ENCODE measurements at regions not wholly inside any gene's neighbourhood (a gene's known extent, or its start where the extent isn't known, plus 50 kb on each side); places are given as distances from the start of the nearest gene placed in this dataset.
"Not testable (repeated sequence)": the region's sequence is repeated elsewhere in the genome, so short reads cannot be mapped to it uniquely, and the experiment has no call there.

DNA sequence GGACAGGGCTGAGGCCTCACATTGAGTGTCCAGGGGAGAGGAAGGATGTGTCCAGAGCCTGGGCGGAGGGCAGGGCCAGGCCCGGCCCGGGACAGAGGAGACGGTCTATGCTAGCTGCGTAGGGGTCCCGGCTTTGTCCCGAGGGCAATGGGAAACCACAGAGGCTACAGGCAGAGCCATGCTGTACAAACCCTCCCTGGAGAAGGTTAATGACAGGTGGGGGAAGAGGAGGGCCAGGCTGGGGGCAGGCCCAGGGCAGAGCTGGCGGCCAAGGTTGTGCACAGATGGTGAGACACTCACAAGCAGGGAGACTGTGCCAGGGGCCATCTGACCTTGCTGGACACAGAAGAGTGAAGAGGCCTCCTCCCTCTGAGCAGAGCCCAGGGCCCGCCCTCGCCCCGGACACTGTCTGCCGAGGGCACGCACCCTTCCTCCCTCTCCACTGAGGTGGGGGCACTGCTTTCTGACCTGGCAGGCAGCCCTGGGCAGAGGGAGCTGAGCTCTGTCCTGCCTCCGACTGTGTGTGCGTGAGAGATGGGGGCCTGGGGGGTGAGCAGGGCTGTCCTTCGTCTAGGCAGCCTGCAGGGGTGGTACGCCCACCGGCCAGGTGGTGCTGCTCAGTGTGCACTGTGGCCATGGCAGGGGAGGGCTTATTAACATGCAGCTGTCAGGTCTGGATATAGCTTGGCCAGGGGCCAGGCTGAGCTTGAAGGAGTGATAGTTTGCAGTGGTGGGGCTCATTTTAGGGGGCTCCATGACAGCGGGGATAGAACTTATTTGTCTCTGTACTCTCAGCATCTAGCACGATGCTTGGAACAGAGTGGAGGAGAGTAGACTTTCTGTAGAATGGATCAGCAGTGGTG is 75.7 kb upstream of the LRPAP1 start:
- H3K27me3 ChIP-seq (ENCODE audit: control insufficient read depth, insufficient read depth, low read length): no peaks in the 10 kb centered on the region
- peak; percentile 39 for DNase-seq
- H3K4me3 ChIP-seq (ENCODE audit: insufficient read depth, low read depth, low read length): no peak overlapping the region
- no peaks in the 10 kb centered on the region for H3K36me3 ChIP-seq (replicated peaks; ENCODE audit: control insufficient read depth, insufficient read depth, low read length)

DNA sequence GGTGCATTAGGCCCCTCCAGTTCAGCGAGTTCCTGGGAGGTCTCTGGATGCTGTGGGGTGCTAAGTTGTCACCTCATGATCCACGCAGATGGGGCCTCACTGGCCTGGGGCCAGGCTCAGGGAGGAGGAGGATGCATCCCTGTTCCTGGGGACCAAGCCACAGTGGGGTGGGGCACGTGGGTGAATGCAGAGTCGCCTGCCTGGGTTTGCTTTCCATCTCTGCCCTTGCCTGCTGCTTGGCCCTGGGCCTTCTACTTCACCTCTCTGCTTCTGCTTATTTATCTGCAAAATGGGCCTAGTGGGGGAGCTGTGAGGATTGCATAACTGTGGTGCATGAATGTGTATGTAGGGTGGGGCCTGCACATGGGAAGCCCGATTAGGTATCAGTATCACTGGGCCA is 74.6 kb upstream of the LRPAP1 start:
- not testable (repeated sequence) for H3K36me3 ChIP-seq (replicated peaks; ENCODE audit: control insufficient read depth, insufficient read depth, low read length); DNase-seq; H3K27me3 ChIP-seq (ENCODE audit: control insufficient read depth, insufficient read depth, low read length); H3K4me3 ChIP-seq (ENCODE audit: insufficient read depth, low read depth, low read length)

DNA sequence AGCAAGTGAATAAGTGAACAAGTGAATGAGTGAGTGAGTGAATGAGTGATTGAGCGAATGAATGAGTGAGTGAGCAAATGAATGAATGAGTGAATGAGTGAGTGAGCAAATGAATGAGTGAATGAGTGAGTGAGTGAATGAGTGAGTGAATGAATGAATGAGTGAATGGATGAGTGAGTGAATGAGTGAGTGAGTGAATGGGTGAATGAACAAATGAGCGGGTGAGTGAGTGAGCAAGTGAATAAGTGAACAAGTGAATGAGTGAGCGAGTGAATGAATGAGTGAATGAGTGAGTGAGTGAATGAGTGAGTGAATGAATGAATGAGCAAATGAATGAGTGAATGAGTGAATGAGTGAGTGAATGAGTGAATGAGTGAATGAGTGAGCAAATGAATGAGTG is 74.0 kb upstream of the LRPAP1 start:
- not testable (repeated sequence) for H3K4me3 ChIP-seq (ENCODE audit: insufficient read depth, low read depth, low read length); DNase-seq; H3K27me3 ChIP-seq (ENCODE audit: control insufficient read depth, insufficient read depth, low read length); H3K36me3 ChIP-seq (replicated peaks; ENCODE audit: control insufficient read depth, insufficient read depth, low read length)

DNA sequence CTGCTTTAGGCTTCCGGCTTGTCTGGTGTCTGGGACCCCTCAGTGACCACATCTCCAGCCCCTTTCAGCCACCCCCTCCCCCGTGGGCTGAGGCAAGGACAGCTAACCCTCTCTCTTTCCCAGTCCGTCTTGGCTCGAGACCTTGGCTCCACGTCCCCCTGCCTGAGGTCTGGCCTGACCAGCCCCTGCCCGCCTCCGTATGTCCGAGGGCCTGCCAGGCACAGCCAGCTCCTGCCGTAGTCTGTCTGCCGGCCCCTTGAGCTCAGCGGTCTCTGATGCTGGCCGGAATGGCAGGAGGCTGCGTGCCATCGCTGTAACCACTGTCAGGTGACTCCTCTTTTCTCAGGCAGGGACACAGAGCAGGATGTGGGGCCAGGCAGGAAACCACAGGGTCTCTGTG is 73.3 kb upstream of the LRPAP1 start:
- no peak overlapping the region for H3K4me3 ChIP-seq (ENCODE audit: insufficient read depth, low read depth, low read length)
- H3K27me3 ChIP-seq (ENCODE audit: control insufficient read depth, insufficient read depth, low read length): no peaks in the 10 kb centered on the region
- DNase-seq: peak; percentile 19
- H3K36me3 ChIP-seq (replicated peaks; ENCODE audit: control insufficient read depth, insufficient read depth, low read length): no peaks in the 10 kb centered on the region

DNA sequence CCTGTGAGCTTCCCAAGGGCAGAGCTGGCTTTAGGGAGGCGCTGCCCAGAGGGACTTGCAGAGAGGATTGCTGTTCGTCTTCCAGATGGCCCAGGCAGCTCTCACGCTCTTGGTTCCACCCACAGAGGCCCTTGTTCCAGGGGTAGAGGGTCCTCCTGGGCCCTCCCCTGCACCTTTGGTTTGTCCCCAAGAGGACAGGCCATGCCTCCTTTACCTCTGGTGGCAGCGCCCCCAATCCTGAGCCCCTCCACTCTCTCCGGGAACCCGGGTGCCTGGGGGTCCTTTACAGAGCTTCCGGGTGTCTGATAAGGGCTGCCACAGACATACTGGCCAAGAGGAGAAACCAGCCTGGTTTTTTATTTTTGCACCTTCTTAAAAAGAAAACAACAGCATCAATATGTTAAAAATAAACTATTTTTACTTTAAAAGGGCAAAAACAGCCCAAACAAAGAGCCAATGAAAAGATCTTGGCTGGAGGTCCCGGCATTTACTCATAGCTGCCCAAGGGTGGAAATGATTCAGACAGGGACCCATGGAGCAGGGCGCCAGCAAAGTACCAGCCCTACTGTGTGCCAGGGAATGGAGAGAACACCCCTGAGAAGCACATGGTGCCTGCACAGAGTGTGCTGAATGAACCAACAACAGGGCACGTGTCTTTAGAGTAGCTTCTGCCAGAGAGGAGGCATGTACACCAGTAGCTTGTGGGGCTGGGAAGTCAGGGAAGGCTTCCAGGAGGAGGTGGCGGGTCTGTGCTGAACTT is 70.8 kb upstream of the LRPAP1 start:
- not testable (repeated sequence) for H3K4me3 ChIP-seq (ENCODE audit: insufficient read depth, low read depth, low read length); H3K27me3 ChIP-seq (ENCODE audit: control insufficient read depth, insufficient read depth, low read length); DNase-seq; H3K36me3 ChIP-seq (replicated peaks; ENCODE audit: control insufficient read depth, insufficient read depth, low read length)

DNA sequence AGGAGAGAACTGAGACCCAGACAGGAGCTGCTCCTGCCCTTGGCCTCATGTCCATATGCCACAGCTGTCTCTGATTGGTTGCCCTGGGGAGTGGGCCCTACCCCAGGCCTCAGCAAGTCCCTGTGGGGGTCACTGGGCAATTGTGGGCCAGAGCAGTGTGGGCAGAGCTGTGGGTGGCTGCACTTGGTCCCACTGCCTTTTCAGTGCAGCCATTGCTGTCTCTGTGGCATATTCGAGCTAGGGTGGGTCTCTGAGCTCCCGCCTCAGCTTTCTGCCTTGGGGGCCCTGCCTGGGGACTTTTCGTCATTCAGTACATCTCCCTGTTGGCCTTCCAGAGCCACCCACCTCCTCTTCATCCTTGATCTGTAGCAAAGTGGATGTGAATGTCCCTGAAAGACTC is 69.8 kb upstream of the LRPAP1 start:
- H3K27me3 ChIP-seq (ENCODE audit: control insufficient read depth, insufficient read depth, low read length): no peaks in the 10 kb centered on the region

DNA sequence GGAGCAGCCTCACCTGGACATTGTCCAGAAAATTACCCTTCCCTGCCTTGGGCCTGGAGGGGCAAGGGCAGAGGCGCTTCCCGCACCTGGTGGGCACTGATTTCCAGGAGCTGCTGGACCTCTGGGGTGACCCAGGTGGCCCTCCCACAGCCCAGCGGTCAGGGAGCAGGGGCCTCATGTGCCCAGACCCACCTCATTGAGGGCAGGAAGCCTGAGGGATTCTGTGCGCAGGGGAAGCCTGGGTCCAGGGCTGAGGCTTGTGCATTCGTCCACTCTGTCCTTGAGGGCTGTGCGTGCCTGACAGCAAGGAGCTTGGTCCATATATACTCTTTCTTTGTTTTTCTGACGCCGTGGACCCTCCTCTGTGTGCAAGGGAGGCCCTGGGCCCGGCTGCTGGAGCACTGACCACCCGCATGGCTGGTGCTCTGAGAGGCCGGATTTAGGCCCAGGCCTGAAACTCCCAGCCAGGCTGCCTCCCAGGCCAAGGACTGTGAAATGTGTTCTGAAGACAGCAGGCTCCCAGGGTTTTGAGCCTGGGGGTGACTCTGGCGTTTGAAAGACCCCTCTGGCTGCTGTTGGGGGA is 69.0 kb upstream of the LRPAP1 start:
- DNase-seq: peak; percentile 18
- H3K4me3 ChIP-seq (ENCODE audit: insufficient read depth, low read depth, low read length); H3K27me3 ChIP-seq (ENCODE audit: control insufficient read depth, insufficient read depth, low read length); H3K36me3 ChIP-seq (replicated peaks; ENCODE audit: control insufficient read depth, insufficient read depth, low read length): not testable (repeated sequence)

More for the DNA sequence above, 69.8 kb upstream of the LRPAP1 start:
- Histone ChIP-seq H3K36me3 (replicated peaks; ENCODE audit: control insufficient read depth, insufficient read depth, low read length) (no peaks in the 10 kb centered on the region), H3K4me3 (ENCODE audit: insufficient read depth, low read depth, low read length) (no peak overlapping the region)
- no peak for DNase-seq

DNA sequence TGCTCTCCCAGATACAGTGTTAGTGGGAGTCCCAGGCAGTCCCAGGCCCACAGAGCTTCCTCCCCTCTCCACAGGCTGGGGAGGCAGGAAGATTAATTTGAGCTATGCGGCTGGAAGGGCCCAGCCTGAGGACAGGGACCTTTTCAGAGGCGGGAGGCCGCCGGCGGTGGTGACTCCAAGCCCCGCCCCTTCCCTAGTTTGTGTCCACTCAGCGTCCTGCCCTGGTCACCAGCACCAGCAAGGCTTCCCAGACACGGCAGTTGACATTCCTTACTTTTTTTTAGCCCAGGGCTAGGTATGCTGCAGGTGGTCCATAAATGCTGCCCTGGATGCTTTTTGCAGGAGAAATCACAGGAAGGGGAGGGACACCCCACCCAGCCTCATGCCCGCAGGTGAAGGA is 67.7 kb upstream of the LRPAP1 start:
- no peaks in the 10 kb centered on the region for H3K27me3 ChIP-seq (ENCODE audit: control insufficient read depth, insufficient read depth, low read length)
- H3K36me3 ChIP-seq (replicated peaks; ENCODE audit: control insufficient read depth, insufficient read depth, low read length): no peaks in the 10 kb centered on the region
- DNase-seq: peak; percentile 35
- H3K4me3 ChIP-seq (ENCODE audit: insufficient read depth, low read depth, low read length): no peak overlapping the region

DNA sequence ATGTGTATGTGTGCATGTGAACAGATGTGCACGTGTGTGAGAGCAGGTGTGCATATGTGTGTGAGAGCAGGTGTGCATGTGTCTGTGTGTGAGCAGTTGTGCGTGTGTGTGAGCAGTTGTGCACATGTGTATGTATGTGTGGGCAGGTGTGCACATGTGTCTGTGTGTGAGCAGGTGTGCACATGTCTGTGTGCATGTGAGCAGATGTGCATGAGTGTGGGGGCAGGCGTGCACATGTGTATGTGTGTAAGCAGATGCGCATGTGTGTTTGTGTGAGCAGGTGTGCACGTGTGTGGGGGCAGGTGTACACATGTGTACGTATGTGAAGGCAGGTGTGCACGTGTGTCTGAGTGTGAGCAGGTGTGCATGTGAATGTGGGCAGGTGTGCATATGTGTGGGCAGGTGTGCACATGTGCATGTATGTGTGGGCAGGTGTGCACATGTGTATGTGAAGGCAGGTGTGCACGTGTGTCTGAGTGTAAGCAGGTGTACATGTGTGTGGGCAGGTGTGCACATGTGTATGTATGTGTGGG is 66.5 kb upstream of the LRPAP1 start:
- no peak for DNase-seq
- Histone ChIP-seq H3K27me3 (ENCODE audit: control insufficient read depth, insufficient read depth, low read length) (no peaks in the 10 kb centered on the region), H3K4me3 (ENCODE audit: insufficient read depth, low read depth, low read length) (no peak overlapping the region), H3K36me3 (replicated peaks; ENCODE audit: control insufficient read depth, insufficient read depth, low read length) (no peaks in the 10 kb centered on the region)

DNA sequence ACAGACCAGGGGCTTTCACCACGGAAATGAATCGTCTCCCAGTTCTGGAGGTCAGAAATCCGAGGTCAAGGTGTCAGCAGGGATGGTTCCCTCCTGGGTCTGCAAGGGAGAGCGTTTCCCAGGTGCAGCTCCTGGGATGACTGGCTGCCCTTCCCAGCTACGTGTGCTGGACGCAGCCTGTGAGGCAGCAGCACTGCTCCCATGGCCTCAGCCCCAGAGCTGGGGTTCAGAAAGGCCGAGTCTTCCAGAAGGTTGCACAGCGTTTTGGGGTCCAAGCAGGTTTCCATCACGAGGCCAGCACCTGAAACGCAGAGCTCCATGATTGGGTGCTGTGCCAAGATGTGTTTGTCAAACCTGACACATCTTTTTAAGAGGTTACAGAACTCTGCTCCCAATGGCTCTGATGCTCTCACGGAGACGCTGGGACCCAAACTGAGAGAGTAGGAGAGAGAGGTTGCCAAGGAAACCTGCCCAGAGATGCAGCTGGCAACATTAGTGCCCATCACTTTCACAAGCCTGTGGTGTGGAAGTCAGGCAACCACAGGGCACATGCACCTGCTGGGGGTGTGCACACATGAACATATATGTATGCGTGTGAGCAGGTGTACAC is 65.8 kb upstream of the LRPAP1 start:
- H3K4me3 ChIP-seq (ENCODE audit: insufficient read depth, low read depth, low read length); H3K27me3 ChIP-seq (ENCODE audit: control insufficient read depth, insufficient read depth, low read length); DNase-seq; H3K36me3 ChIP-seq (replicated peaks; ENCODE audit: control insufficient read depth, insufficient read depth, low read length): not testable (repeated sequence)

DNA sequence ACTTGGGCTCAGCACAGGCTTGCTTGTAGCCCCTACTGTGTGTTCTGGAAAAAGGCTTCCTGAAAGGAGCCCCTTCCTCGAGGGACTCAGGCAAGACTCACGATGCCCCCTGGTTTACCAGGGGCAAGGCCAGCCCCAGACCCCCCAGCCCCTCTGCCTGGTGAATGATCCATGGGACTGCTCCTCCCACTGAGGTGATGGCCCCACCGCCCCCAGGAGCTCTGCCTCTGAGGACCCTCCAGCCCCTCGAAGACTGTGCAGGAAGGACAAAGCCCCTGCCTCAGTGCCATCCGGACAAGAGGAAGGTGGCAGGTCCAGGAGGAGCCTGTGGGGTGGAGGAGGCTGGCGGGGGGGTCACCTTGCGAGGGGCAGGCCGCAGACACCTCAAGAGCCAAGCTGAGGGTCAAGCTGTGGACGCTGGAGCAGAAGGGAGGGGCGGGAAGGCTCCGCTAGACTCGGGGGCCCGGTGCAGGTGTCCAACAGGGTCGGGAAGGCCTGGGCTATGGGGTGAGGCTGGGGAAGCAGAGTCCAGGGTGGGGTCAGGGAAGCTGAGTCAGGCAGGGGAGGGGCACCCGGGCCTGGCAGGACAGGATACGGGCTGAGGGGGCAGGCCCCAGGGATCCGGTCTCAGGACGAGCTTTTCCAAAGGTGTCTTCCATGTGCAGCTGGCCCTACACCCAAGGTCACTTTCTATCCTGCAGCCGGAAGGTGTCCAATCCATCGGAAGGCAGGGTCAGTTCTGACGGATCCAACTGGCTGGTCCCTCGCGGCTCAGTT is 64.9 kb upstream of the LRPAP1 start:
- H3K4me3 ChIP-seq (ENCODE audit: insufficient read depth, low read depth, low read length); H3K36me3 ChIP-seq (replicated peaks; ENCODE audit: control insufficient read depth, insufficient read depth, low read length); H3K27me3 ChIP-seq (ENCODE audit: control insufficient read depth, insufficient read depth, low read length): not testable (repeated sequence)
- peak; percentile 19 for DNase-seq

DNA sequence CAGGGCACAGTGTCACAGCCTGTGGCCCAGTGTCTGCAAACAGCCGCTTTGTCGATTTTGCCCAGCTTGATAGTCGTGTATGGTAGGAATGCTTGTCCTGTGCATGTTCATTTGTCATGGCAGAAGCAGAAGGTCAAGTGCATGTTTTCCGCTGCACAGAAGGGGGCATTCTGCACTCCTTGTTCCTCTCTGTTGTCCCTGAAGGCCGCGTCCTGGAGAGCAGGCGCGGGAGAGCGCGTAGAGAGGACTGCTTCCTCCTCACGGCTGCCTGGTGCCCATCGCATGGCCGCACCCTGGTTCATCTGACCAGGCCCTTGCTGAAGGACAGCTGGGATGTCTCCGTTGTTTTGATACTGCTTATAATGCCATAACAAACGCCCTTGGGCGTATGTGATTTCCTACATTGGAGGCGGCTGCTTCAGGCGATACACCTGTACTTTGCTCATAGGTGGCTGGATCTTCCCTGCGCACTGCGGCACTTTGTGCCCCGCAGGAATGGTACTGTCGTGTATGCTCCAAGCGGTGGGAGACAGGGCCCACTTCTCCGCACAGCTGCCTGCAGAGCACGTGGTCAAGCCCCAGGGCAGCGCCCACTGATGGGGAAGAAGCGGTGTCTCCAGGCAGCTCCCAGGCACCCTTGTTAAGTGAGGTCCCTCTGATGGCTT is 63.5 kb upstream of the LRPAP1 start:
- H3K27me3 ChIP-seq (ENCODE audit: control insufficient read depth, insufficient read depth, low read length); H3K4me3 ChIP-seq (ENCODE audit: insufficient read depth, low read depth, low read length); H3K36me3 ChIP-seq (replicated peaks; ENCODE audit: control insufficient read depth, insufficient read depth, low read length): not testable (repeated sequence)
- DNase-seq: peak; percentile 27

DNA sequence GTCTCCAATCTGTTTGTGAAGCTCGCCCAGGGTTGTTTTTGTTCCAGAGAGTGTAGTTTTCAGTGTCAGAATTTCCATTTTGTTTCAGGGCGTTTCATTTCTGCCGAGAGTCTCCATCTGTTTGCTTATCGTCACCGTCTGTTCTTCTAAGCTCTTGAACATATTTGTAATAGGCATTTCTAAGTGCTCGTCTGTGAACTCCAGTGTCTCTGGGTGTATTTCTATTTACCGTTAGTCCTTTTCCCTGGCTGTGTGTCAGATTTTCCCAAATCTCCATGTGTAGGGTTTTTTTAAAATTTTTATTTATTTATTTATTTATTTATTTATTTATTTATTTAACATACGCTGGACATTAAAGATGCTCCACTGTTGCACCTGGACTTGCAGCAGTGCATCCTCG is 62.5 kb upstream of the LRPAP1 start:
- DNase-seq; H3K27me3 ChIP-seq (ENCODE audit: control insufficient read depth, insufficient read depth, low read length); H3K4me3 ChIP-seq (ENCODE audit: insufficient read depth, low read depth, low read length); H3K36me3 ChIP-seq (replicated peaks; ENCODE audit: control insufficient read depth, insufficient read depth, low read length): not testable (repeated sequence)
